ENCODE measurements at regions not wholly inside any gene's neighbourhood (a gene's known extent, or its start where the extent isn't known, plus 50 kb on each side); places are given as distances from the start of the nearest gene placed in this dataset.

DNA sequence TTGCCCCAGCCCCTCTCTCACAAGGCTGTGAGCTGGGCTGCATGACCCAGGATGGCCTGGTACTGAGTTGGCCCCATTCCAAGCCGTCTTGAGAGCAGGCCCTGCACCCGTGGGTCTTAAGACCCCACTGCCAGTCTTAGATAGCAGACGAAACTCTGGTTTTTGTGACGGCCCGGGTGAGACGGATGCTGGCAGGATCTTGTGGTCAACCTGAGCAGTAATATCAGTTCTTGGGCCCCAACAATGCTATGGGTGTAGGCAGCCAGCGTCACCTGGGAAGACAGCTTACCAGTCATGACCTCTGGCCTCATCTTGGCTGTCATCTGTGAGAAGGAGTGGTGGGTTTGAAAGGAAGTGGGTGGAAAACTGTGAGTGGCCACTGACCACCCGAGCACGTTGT, 305.8 kb downstream of the ARRDC4 start:
- Mint-ChIP-seq H3K27ac (no peak overlapping the region), H3K4me3 (no peak overlapping the region), H3K4me1 (no peaks in the 10 kb centered on the region), H3K27me3 (no peaks in the 10 kb centered on the region), H3K36me3 (no peaks in the 10 kb centered on the region), H3K9me3 (peaks cover 15 to 21% of the 10 kb centered on the region in 2 donors)
- no peak for ATAC-seq (replicated peaks)
- DNase-seq, result no peak

- no peaks in the 10 kb centered on the region for H3K36me3 Mint-ChIP-seq
- H3K27me3 Mint-ChIP-seq, result no peaks in the 10 kb centered on the region
- no peak overlapping the region for H3K4me3 Mint-ChIP-seq
- H3K4me1 Mint-ChIP-seq, result no peaks in the 10 kb centered on the region
- no peak for DNase-seq
- peaks cover 13 to 21% of the 10 kb centered on the region in 2 donors for H3K9me3 Mint-ChIP-seq
- H3K27ac Mint-ChIP-seq, result no peak overlapping the region
- ATAC-seq (replicated peaks), result no peak
Measured at GRCh38 chr15:98268163-98268562, 307.7 kb downstream of the ARRDC4 start.

DNA sequence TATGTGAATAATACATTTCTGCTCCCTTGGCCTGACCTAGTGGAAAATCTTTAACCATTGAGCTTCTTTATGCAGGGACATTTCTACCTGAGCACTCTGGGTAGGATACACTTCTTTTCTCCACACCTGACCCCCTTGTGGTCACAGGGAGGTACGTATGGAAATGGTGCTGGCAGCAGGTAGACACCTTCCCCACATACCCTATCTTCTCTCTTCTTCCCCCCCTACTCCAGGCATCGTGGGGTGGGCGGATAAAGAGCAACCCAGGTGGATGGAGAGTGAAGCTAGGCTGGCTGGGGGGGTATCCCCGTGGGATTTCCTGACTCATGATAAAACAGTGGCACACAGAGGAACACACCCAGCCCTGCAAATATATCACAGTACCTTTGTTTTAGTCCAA, 312.1 kb downstream of the ARRDC4 start:
- H3K4me1 Mint-ChIP-seq, result no peaks in the 10 kb centered on the region
- peaks cover 7 to 12% of the 10 kb centered on the region in 2 donors for H3K9me3 Mint-ChIP-seq
- ATAC-seq (replicated peaks) (no peak), DNase-seq (no peak)
- H3K4me3 Mint-ChIP-seq, result no peak overlapping the region
- H3K27ac Mint-ChIP-seq, result no peak overlapping the region
- H3K36me3 Mint-ChIP-seq, result no peaks in the 10 kb centered on the region
- H3K27me3 Mint-ChIP-seq, result peaks cover 2 to 4% of the 10 kb centered on the region in 2 donors

DNA sequence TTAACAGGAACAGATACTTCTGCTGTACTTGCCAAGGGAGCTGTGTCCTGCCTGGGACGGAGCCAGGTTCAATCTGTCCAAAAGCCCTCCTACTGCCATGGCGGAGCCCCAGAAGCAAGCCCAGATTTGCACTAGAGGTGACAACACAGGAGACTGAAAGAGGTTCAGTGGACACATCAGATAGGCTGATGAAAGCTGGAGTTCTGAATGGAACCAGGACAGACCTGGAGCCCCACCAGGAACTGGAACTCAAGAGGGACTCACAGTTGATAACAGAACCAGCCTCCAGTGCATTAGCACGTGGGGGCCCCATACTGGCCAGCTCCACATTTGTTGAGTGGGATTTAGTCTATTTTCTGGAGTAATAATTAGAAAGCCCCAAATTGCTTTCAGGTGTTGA, 315.5 kb downstream of the ARRDC4 start:
- peaks cover 4 to 6% of the 10 kb centered on the region in 2 donors for H3K27me3 Mint-ChIP-seq
- H3K27ac Mint-ChIP-seq, result no peak overlapping the region
- ATAC-seq (replicated peaks) (no peak), DNase-seq (no peak)
- peaks cover 1 to 3% of the 10 kb centered on the region in 2 donors for H3K9me3 Mint-ChIP-seq
- peaks cover 0 to 2% of the 10 kb centered on the region in 2 donors for H3K4me1 Mint-ChIP-seq
- H3K4me3 Mint-ChIP-seq, result no peak overlapping the region
- H3K36me3 Mint-ChIP-seq, result no peaks in the 10 kb centered on the region

- Mint-ChIP-seq H3K36me3 (no peaks in the 10 kb centered on the region), H3K4me1 (peaks cover 0 to 3% of the 10 kb centered on the region in 2 donors), H3K4me3 (no peak overlapping the region), H3K27ac (no peak overlapping the region), H3K27me3 (peaks cover 4 to 6% of the 10 kb centered on the region in 2 donors), H3K9me3 (peaks cover 1 to 3% of the 10 kb centered on the region in 2 donors)
- ATAC-seq (replicated peaks), result no peak
- no peak for DNase-seq
Measured at GRCh38 chr15:98277602-98278001, 317.1 kb downstream of the ARRDC4 start.

DNA sequence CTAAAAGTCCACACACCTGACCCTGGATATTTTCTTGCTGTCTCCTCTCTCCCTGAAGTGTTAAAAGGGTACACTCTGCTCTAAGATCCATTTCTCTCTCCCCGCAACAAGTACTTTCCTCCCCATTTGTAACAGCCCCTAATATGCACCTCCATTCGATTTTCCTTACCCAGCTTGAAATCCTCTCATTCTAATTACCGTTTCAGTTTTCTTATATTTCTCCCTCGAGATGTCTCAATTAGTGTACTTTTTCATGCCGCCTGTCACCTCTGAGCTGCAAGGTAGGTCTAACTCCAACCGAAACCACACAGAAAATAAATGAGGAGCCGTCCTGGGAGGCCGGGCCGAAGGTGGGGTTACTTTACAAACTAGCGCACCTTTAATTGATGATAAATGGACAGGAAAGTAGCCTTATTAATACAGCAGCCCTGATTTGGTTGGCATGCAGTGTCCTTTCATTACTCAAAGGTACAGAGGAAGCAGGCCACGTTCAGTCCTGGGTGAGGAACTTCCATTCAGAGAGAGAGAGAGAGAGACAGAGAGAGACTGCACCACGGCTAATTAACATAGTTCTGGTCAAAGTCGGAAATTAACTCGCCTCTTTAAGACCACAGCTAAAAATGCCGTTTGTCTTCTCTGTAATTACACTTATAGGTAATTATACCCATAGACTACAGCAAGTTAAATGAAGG, 319.9 kb downstream of the ARRDC4 start:
- DNase-seq (no peak), ATAC-seq (replicated peaks) (no peak)
- H3K4me1 Mint-ChIP-seq, result peaks cover 0 to 3% of the 10 kb centered on the region in 2 donors
- no peaks in the 10 kb centered on the region for H3K9me3 Mint-ChIP-seq
- H3K27ac Mint-ChIP-seq, result no peak overlapping the region
- no peak overlapping the region for H3K4me3 Mint-ChIP-seq
- no peaks in the 10 kb centered on the region for H3K36me3 Mint-ChIP-seq
- H3K27me3 Mint-ChIP-seq, result peaks cover 6 to 12% of the 10 kb centered on the region in 2 donors

- no peak overlapping the region for H3K4me3 Mint-ChIP-seq
Measured at GRCh38 chr15:98281130-98281529, 320.6 kb downstream of the ARRDC4 start.

DNA sequence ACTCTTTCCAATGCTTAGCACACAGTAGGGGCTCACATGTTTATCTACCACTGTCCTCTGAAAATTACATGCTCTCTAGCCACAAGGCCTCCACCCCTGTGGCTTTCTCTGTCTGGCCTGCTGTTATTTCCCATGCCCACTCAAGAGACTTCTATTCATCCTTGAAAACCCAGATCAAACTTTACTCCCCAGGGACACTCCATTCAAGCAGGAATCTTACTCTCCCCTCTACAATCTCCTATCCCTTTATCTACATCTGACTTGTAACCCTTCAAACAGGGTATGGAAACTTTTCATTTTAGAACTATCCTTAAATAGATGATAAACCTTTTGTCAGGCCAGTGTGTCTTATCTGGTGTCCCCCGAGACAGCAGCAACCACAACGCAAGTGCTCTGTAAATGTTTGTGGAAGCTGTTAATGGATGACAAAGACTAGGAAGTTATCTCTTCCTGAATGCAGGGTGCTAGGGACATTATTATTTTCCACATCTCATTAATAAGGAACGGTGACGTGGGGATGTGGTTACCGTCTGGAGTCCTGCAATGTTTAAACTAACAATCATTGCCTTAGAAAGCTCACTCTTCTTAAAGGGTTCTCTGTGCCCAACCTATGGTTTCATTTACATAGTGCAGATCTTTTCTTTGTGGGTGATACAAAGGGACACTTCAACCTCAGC, 322.3 kb downstream of the ARRDC4 start:
- Mint-ChIP-seq H3K36me3 (no peaks in the 10 kb centered on the region), H3K9me3 (no peaks in the 10 kb centered on the region), H3K4me3 (no peak overlapping the region), H3K27ac (no peak overlapping the region), H3K27me3 (peaks cover 2 to 11% of the 10 kb centered on the region in 2 donors), H3K4me1 (peaks cover 0 to 3% of the 10 kb centered on the region in 2 donors)
- ATAC-seq (replicated peaks), result no peak
- DNase-seq, result no peak

More at GRCh38 chr15:98281130-98281529, 320.6 kb downstream of the ARRDC4 start:
- H3K36me3 Mint-ChIP-seq, result no peaks in the 10 kb centered on the region
- H3K27ac Mint-ChIP-seq, result no peak overlapping the region
- ATAC-seq (replicated peaks), result no peak
- H3K27me3 Mint-ChIP-seq, result peaks cover 6 to 14% of the 10 kb centered on the region in 2 donors
- no peak for DNase-seq
- H3K9me3 Mint-ChIP-seq, result no peaks in the 10 kb centered on the region
- peaks cover 0 to 3% of the 10 kb centered on the region in 2 donors for H3K4me1 Mint-ChIP-seq

- Mint-ChIP-seq H3K4me1 (no peaks in the 10 kb centered on the region), H3K27me3 (peaks cover 15 to 21% of the 10 kb centered on the region in 2 donors), H3K36me3 (no peaks in the 10 kb centered on the region), H3K27ac (no peak overlapping the region), H3K4me3 (no peak overlapping the region), H3K9me3 (no peaks in the 10 kb centered on the region)
- ATAC-seq (replicated peaks) (no peak), DNase-seq (no peak)
Measured at GRCh38 chr15:98286200-98286599, 325.7 kb downstream of the ARRDC4 start.

DNA sequence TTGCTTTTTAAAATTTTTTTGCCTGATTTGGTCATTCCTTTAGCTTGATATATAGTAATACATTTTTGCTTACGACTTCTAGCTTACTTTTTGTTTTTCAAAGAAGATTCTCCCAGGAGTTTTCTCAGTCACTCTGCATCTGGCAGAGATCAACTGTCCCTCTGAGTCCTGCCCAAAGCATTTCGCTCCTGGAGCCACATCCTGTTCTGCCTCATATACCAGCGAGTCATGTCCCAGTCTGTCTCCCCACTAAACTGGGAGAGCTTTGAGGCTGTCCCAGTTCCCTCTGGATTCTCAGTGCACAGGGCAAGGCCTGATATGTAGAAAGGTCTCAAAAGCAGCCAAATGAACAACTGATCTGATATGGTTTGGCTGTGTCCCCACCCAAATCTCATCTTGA, 326.3 kb downstream of the ARRDC4 start:
- Mint-ChIP-seq H3K4me1 (no peaks in the 10 kb centered on the region), H3K9me3 (no peaks in the 10 kb centered on the region)

GRCh38 chr15:98288091-98288590, 327.6 kb downstream of the ARRDC4 start:
- H3K9me3 Mint-ChIP-seq, result no peaks in the 10 kb centered on the region
- peaks cover 0 to 1% of the 10 kb centered on the region in 2 donors for H3K4me1 Mint-ChIP-seq
- peaks cover 21 to 29% of the 10 kb centered on the region in 2 donors for H3K27me3 Mint-ChIP-seq
- H3K36me3 Mint-ChIP-seq, result no peaks in the 10 kb centered on the region
- H3K27ac Mint-ChIP-seq, result no peak overlapping the region
- ATAC-seq (replicated peaks), result no peak
- DNase-seq, result no peak
- no peak overlapping the region for H3K4me3 Mint-ChIP-seq

More for the DNA sequence above, 326.3 kb downstream of the ARRDC4 start:
- Mint-ChIP-seq H3K27me3 (peaks cover 20 to 21% of the 10 kb centered on the region in 2 donors), H3K36me3 (no peaks in the 10 kb centered on the region), H3K4me3 (no peak overlapping the region), H3K27ac (no peak overlapping the region)
- ATAC-seq (replicated peaks), result no peak
- no peak for DNase-seq

- H3K36me3 Mint-ChIP-seq, result no peaks in the 10 kb centered on the region
- no peak for DNase-seq
- ATAC-seq (replicated peaks), result no peak
- H3K4me1 Mint-ChIP-seq, result peaks cover 0 to 1% of the 10 kb centered on the region in 2 donors
- no peak overlapping the region for H3K27ac Mint-ChIP-seq
- peaks cover 24 to 45% of the 10 kb centered on the region in 2 donors for H3K27me3 Mint-ChIP-seq
- H3K4me3 Mint-ChIP-seq, result no peak overlapping the region
- H3K9me3 Mint-ChIP-seq, result no peaks in the 10 kb centered on the region
Measured at GRCh38 chr15:98289747-98290146, 329.2 kb downstream of the ARRDC4 start.

DNA sequence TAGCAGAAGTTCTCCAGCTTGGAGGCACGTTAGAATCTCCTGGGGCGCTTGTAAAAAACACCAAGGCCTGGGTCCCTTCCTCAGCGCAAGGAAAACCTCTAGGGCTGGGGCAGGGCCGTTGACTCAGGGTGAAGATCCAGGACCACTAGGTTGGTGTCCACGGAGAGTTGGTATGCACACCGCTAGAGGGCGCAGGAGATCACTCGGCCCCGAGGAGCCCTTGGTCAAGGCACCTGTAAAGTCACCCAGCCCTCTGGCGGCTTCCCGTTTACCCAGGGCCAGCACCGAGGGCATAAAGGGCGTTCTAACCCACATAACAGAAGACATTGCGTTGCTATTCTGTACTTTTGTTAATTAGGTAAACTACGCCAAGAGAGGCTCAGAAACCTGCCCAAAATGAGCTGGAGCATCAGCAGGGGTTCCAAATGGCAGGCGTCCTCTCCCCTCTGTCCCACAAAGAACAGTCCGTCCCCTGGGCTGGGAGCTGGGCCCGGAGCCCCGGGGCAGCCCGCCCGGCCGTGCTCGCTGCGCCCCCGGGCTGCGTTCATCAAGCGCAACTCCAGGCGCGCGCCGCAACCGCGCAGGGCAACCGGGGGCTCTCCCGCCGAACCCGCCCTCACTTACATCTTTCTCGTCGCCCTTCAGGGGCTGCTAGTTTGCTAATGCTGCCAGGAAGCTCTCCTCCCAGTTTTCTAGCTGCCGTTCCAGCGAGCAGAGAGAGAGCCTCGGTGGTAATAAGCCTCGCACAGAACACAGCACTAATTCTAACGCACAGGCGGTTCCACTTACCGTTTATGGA, 332.1 kb downstream of the ARRDC4 start:
- ATAC-seq (replicated peaks) (peak; percentile 71 to 90), DNase-seq (peak; percentile 23)
- peaks cover 20 to 51% of the 10 kb centered on the region in 2 donors for H3K27me3 Mint-ChIP-seq
- no peaks in the 10 kb centered on the region for H3K9me3 Mint-ChIP-seq
- H3K27ac Mint-ChIP-seq, result no peak overlapping the region
- no peaks in the 10 kb centered on the region for H3K36me3 Mint-ChIP-seq
- peaks cover 0 to 1% of the 10 kb centered on the region in 2 donors for H3K4me1 Mint-ChIP-seq
- H3K4me3 Mint-ChIP-seq, result peak overlapping the region; percentile 17 to 37

DNA sequence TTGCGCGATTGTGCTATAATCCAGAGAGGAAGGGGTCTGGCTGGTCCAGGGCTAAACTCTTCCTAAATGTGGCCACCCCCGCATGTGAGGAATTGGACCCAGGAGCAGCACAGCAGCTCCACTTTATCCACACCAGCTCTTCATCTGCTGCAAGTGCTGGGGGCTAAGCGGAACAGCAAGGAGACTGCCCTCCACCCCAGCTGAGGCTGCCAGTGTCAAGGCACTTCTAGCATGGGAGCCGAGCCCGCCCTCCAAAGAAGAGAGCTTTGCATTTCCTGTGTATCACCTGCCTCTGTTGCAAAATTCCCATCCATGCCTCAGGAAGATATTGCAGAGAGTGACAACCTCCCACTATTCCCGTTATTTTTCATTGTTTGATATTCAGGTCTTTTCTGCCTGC, 333.6 kb downstream of the ARRDC4 start:
- peaks cover 0 to 1% of the 10 kb centered on the region in 2 donors for H3K4me1 Mint-ChIP-seq

More for the DNA sequence above, 333.6 kb downstream of the ARRDC4 start:
- Mint-ChIP-seq H3K36me3 (no peaks in the 10 kb centered on the region), H3K9me3 (no peaks in the 10 kb centered on the region), H3K4me3 (no peak overlapping the region), H3K27ac (no peak overlapping the region), H3K27me3 (peaks cover 17 to 59% of the 10 kb centered on the region in 2 donors)
- DNase-seq (no peak), ATAC-seq (replicated peaks) (no peak)

All from stimulated activated naive B cell treated with anti-CD40 and anti-IgM and Interleukin-4, amounts not matched to agents 10 μg/mL and 1 μg/mL and 100 μg/mL, for 72 hours (primary cell).